ENCODE measurements at regions not wholly inside any gene's neighbourhood (a gene's known extent, or its start where the extent isn't known, plus 50 kb on each side); places are given as distances from the start of the nearest gene placed in this dataset.

DNA sequence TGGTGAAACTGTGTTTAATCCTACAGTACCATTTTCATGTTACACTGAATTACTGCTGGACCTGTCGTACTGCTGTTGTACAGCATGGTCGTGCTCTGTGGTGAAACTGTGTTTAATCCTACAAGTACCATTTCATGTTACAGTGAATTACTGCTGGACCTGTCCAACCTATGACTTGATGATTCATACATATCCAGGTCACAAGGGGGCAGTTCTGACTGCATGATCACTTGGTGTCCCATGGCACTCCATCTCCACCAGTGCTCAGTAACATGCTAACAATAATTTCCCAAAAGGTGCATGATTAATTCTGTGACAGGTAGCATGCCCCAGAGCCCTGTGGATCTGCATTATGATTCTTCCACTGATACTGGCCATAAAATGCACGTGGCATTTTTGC lies 101.6 kb downstream of the ADCYAP1 start:
- ChIA-PET POLR2A (no interaction called here), CTCF (no interaction called here)
- Histone ChIP-seq H3K27me3 (ENCODE audit: control insufficient read depth in 1 of 2, insufficient read depth in 2 of 2, low read length in 2 of 2) (no peaks in the 10 kb centered on the region), H3K27ac (ENCODE audit: low read depth in 1 of 2, low read length in 2 of 2) (no peak overlapping the region), H3K4me1 (ENCODE audit: insufficient read depth, low read length) (no peaks in the 10 kb centered on the region), H3K4me3 (ENCODE audit: low read length) (no peak overlapping the region), H3K9me3 (ENCODE audit: control insufficient read depth in 1 of 2, insufficient read depth in 1 of 2, low read length in 2 of 2) (no peaks in the 10 kb centered on the region), H3K36me3 (ENCODE audit: insufficient read depth, low read length) (no peaks in the 10 kb centered on the region)
- ATAC-seq (ENCODE audit: poor library complexity) (no peak), DNase-seq (no peak)
- Mint-ChIP-seq H3K27me3 (no peaks in the 10 kb centered on the region), H3K36me3 (ENCODE audit: low read depth) (no peaks in the 10 kb centered on the region), H3K4me1 (ENCODE audit: low read depth) (no peaks in the 10 kb centered on the region), H3K4me3 (no peak overlapping the region), H3K9me3 (peaks cover 2% of the 10 kb centered on the region), H3K27ac (no peak overlapping the region)
- TF ChIP-seq CTCF (IDR thresholded peaks at IDR 0.05), result no peak
- intact Hi-C loops (cut with DNase I, micrococcal nuclease), result no loop called here

DNA sequence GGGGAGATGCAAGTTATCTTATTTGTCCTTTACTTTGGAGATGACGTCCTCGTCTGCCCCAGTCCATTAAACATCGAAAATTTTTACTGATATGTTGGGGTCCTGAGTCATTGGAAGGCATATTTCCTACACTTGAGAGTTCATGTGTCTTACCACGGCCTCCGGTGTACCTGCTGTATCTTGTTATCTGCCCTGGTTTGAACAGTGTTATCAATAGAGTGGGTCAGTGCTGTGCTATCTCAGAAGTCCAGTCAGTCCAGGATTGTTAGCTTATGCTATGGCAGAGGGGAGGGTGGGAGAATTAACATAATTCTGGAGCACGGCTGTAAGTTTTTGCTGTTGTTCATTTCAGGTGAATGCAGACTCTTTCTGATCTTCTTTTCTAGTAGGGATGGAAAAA lies 102.3 kb downstream of the ADCYAP1 start:
- H3K27ac ChIP-seq (ENCODE audit: low read depth in 1 of 2, low read length in 2 of 2), result no peak overlapping the region
- intact Hi-C loops (cut with DNase I, micrococcal nuclease), result no loop called here
- H3K4me1 Mint-ChIP-seq (ENCODE audit: low read depth), result no peaks in the 10 kb centered on the region
- TF ChIP-seq CTCF (IDR thresholded peaks at IDR 0.05), result no peak
- H3K9me3 Mint-ChIP-seq, result peaks cover 2% of the 10 kb centered on the region
- no peak for DNase-seq
- no peaks in the 10 kb centered on the region for H3K27me3 Mint-ChIP-seq
- no peaks in the 10 kb centered on the region for H3K36me3 Mint-ChIP-seq (ENCODE audit: low read depth)
- H3K4me1 ChIP-seq (ENCODE audit: insufficient read depth, low read length), result no peaks in the 10 kb centered on the region
- POLR2A ChIA-PET, result no interaction called here
- no peak overlapping the region for H3K4me3 Mint-ChIP-seq
- CTCF ChIA-PET, result no interaction called here
- no peaks in the 10 kb centered on the region for H3K9me3 ChIP-seq (ENCODE audit: control insufficient read depth in 1 of 2, insufficient read depth in 1 of 2, low read length in 2 of 2)
- no peaks in the 10 kb centered on the region for H3K36me3 ChIP-seq (ENCODE audit: insufficient read depth, low read length)
- H3K27ac Mint-ChIP-seq, result no peak overlapping the region
- no peak for ATAC-seq (ENCODE audit: poor library complexity)
- no peaks in the 10 kb centered on the region for H3K27me3 ChIP-seq (ENCODE audit: control insufficient read depth in 1 of 2, insufficient read depth in 2 of 2, low read length in 2 of 2)
- H3K4me3 ChIP-seq (ENCODE audit: low read length), result no peak overlapping the region

GRCh38 chr18:1011349-1011748 lies 106.7 kb downstream of the ADCYAP1 start:
- intact Hi-C loops (cut with DNase I, micrococcal nuclease), result no loop called here
- Histone ChIP-seq H3K36me3 (ENCODE audit: insufficient read depth, low read length) (no peaks in the 10 kb centered on the region), H3K9me3 (ENCODE audit: control insufficient read depth in 1 of 2, insufficient read depth in 1 of 2, low read length in 2 of 2) (no peaks in the 10 kb centered on the region), H3K27me3 (ENCODE audit: control insufficient read depth in 1 of 2, insufficient read depth in 2 of 2, low read length in 2 of 2) (no peaks in the 10 kb centered on the region), H3K4me3 (ENCODE audit: low read length) (no peak overlapping the region), H3K27ac (ENCODE audit: low read depth in 1 of 2, low read length in 2 of 2) (no peak overlapping the region), H3K4me1 (ENCODE audit: insufficient read depth, low read length) (no peaks in the 10 kb centered on the region)
- Mint-ChIP-seq H3K9me3 (no peaks in the 10 kb centered on the region), H3K36me3 (ENCODE audit: low read depth) (no peaks in the 10 kb centered on the region), H3K4me3 (no peak overlapping the region), H3K4me1 (ENCODE audit: low read depth) (no peaks in the 10 kb centered on the region), H3K27ac (no peak overlapping the region), H3K27me3 (peaks cover 6% of the 10 kb centered on the region)
- no peak for TF ChIP-seq CTCF (IDR thresholded peaks at IDR 0.05)
- CTCF ChIA-PET, result no interaction called here
- POLR2A ChIA-PET, result no interaction called here
- DNase-seq (no peak), ATAC-seq (ENCODE audit: poor library complexity) (no peak)
